ENCODE measurements at regions not wholly inside any gene's neighbourhood (a gene's known extent, or its start where the extent isn't known, plus 50 kb on each side); places are given as distances from the start of the nearest gene placed in this dataset.

- no peak for TF ChIP-seq POLR2AphosphoS5 (IDR thresholded peaks at IDR 0.05)
- TF ChIP-seq POLR2A (IDR thresholded peaks at IDR 0.05) = no peak
- TF ChIP-seq, protein P1, sequence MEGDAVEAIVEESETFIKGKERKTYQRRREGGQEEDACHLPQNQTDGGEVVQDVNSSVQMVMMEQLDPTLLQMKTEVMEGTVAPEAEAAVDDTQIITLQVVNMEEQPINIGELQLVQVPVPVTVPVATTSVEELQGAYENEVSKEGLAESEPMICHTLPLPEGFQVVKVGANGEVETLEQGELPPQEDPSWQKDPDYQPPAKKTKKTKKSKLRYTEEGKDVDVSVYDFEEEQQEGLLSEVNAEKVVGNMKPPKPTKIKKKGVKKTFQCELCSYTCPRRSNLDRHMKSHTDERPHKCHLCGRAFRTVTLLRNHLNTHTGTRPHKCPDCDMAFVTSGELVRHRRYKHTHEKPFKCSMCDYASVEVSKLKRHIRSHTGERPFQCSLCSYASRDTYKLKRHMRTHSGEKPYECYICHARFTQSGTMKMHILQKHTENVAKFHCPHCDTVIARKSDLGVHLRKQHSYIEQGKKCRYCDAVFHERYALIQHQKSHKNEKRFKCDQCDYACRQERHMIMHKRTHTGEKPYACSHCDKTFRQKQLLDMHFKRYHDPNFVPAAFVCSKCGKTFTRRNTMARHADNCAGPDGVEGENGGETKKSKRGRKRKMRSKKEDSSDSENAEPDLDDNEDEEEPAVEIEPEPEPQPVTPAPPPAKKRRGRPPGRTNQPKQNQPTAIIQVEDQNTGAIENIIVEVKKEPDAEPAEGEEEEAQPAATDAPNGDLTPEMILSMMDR (IDR thresholded peaks at IDR 0.05 in 8 of 11, conservative IDR thresholded peaks at IDR 0.05 in 3 of 11) = no peak
- no peak overlapping the region for H3K4me3 ChIP-seq
- no peaks in the 10 kb centered on the region for H3K36me3 ChIP-seq
- no peak overlapping the region for H3K27ac ChIP-seq
- H3K9me3 ChIP-seq = no peaks in the 10 kb centered on the region
- intact Hi-C loops (cut with DNase I; ENCODE audit: low total_unique reads) = no loop called here
- no peaks in the 10 kb centered on the region for H3K27me3 ChIP-seq (replicated peaks in 1 of 7)
- DNase-seq = no peak
- WGBS, 5 donors = 71 to 91% (median 81%) methylated on average over 2 of the region's 2 CpGs
- H3K4me1 ChIP-seq = no peaks in the 10 kb centered on the region
Measured at GRCh38 chr7:136278057-136278456, 300.9 kb upstream of the MTPN start.

GRCh38 chr7:136275794-136276193 lies 298.6 kb upstream of the MTPN start:
- Histone ChIP-seq H3K27me3 (replicated peaks in 1 of 7) (no peaks in the 10 kb centered on the region), H3K27ac (no peak overlapping the region), H3K4me1 (no peaks in the 10 kb centered on the region), H3K9me3 (no peaks in the 10 kb centered on the region), H3K36me3 (no peaks in the 10 kb centered on the region), H3K4me3 (no peak overlapping the region)
- WGBS, 5 donors = 51 to 59% (median 56%) methylated on average over 3 of the region's 3 CpGs
- TF ChIP-seq, protein P1 (IDR thresholded peaks at IDR 0.05 in 8 of 11, conservative IDR thresholded peaks at IDR 0.05 in 3 of 11) = no peak
- no peak for TF ChIP-seq POLR2AphosphoS5 (IDR thresholded peaks at IDR 0.05)
- no peak for TF ChIP-seq POLR2A (IDR thresholded peaks at IDR 0.05)
- DNase-seq = no peak
- intact Hi-C loops (cut with DNase I; ENCODE audit: low total_unique reads) = no loop called here

GRCh38 chr7:136274636-136275345 lies 297.6 kb upstream of the MTPN start:
- intact Hi-C loops (cut with DNase I; ENCODE audit: low total_unique reads) = no loop called here
- Histone ChIP-seq H3K36me3 (no peaks in the 10 kb centered on the region), H3K9me3 (no peaks in the 10 kb centered on the region), H3K27me3 (replicated peaks in 1 of 7) (no peaks in the 10 kb centered on the region), H3K4me3 (no peak overlapping the region), H3K27ac (no peak overlapping the region), H3K4me1 (no peaks in the 10 kb centered on the region)
- DNase-seq = no peak
- 82 to 96% (median 85%) methylated on average over 1 of the region's 1 CpG for WGBS, 5 donors
- TF ChIP-seq POLR2AphosphoS5 (IDR thresholded peaks at IDR 0.05) = no peak

DNA sequence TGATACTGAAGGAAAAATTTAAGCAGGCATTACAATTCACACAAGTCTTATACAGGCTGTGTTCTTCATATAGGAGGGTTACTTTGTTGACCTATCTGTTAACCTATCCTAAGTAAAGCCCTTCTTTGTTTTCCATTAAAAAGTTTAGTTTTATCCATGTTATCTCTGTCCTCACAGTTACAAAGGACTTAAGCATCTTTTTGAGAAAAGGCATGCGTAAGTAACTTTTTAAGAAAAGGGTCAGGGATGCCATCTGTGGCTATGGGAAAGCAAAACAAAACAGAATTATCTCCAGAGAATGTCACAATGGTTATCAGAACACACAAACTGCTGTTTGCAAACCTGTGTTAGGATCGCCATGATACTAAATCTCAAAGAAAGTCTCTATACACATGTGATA lies 295.8 kb upstream of the MTPN start:
- intact Hi-C loops (cut with DNase I; ENCODE audit: low total_unique reads) = no loop called here
- Histone ChIP-seq H3K27ac (no peak overlapping the region), H3K36me3 (no peaks in the 10 kb centered on the region), H3K9me3 (peaks cover 0 to 12% (median 2%) of the 10 kb centered on the region in 8 donors), H3K4me1 (no peaks in the 10 kb centered on the region), H3K4me3 (no peak overlapping the region), H3K27me3 (replicated peaks in 1 of 7) (no peaks in the 10 kb centered on the region)
- TF ChIP-seq POLR2AphosphoS5 (IDR thresholded peaks at IDR 0.05) = no peak
- TF ChIP-seq, protein P1 (IDR thresholded peaks at IDR 0.05 in 8 of 11, conservative IDR thresholded peaks at IDR 0.05 in 3 of 11) = no peak
- no peak for TF ChIP-seq POLR2A (IDR thresholded peaks at IDR 0.05)
- no peak for DNase-seq
- WGBS, 5 donors = 79 to 86% (median 83%) methylated on average over 2 of the region's 2 CpGs
